Duodenal mucosa (tissue), 2 donors: ENCODE measurements at regions not wholly inside any gene's neighbourhood (a gene's known extent, or its start where the extent isn't known, plus 50 kb on each side); places are given as distances from the start of the nearest gene placed in this dataset.

Experiments
- H3K27ac ChIP-seq: one replicate; pipeline ENCODE4 v1.7.0; 2013; ENCODE audit warnings: low read depth, low read length
- H3K27me3 ChIP-seq, 2 donors: one replicate each; pipeline ENCODE4 v1.7.0; 2013; ENCODE audit warnings: low read length in 2 of 2, control low read depth in 1 of 2; ENCODE audit not compliant: insufficient read depth in 2 of 2, control insufficient read depth in 1 of 2
- H3K36me3 ChIP-seq, 2 donors: one replicate each; pipeline ENCODE4 v1.7.0; 2013; ENCODE audit warnings: low read length in 2 of 2, control low read depth in 1 of 2; ENCODE audit not compliant: insufficient read depth in 2 of 2, control insufficient read depth in 1 of 2
- H3K4me1 ChIP-seq, 2 donors: one replicate each; pipeline ENCODE4 v1.7.0; 2013; ENCODE audit warnings: low read length in 2 of 2, control low read depth in 1 of 2; ENCODE audit not compliant: insufficient read depth in 2 of 2, control insufficient read depth in 1 of 2
- H3K4me3 ChIP-seq, 2 donors: one replicate each; pipeline ENCODE4 v1.7.0; 2013; ENCODE audit warnings: low read length in 2 of 2, low read depth in 1 of 2
- H3K9ac ChIP-seq, 2 donors: one replicate each; pipeline ENCODE4 v1.7.0; 2013; ENCODE audit warnings: low read length in 2 of 2, low read depth in 1 of 2
- H3K9me3 ChIP-seq, 2 donors: one replicate each; pipeline ENCODE4 v1.7.0; 2013; ENCODE audit warnings: low read length in 2 of 2, control low read depth in 1 of 2; ENCODE audit not compliant: control insufficient read depth in 1 of 2

DNA sequence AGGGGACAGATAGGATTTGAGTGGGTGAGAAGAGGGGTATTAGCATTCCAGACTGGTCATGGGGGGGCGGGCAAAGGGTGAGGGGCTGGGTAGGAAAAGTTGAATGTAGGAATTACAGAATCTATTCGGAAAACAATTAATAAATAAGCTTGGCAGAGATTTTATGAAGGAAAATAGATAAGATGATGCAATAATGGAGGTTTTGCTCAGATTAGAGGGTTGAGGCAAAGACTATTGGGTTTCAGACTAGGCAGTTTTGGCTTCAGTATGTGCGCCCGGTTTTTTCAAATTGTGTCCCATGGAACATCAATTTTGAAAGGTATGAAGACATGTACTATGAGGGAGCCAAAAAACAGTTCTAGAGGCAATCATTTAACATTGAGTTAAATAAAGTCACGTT lies 410.6 kb downstream of the SPRY1 start:
- Histone ChIP-seq H3K36me3 (no peaks in the 10 kb centered on the region), H3K9ac (no peak overlapping the region), H3K4me3 (no peak overlapping the region), H3K9me3 (no peaks in the 10 kb centered on the region), H3K27ac (no peak overlapping the region), H3K27me3 (no peaks in the 10 kb centered on the region), H3K4me1 (peaks cover 0 to 14% of the 10 kb centered on the region in 2 donors)

DNA sequence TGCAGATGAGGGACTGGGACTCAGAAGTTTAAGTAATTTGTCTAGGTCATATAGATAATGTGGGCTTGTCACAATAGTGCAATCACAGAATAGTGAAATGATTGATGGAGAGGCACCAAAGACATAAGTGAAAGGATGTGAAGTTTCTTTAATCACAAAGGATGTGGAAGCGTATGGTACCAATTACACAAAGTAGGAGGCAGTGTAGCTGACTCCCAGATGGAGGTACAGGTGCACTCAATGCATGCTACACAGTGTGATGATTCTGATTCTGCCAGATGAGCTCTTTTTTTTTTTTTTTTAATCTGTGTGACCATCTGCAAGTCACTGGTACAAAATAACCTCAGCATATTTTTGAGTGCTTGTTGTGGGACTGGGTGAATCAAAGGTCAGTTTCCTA lies 411.3 kb downstream of the SPRY1 start:
- Histone ChIP-seq H3K4me1 (peaks cover 0 to 14% of the 10 kb centered on the region in 2 donors), H3K9me3 (no peaks in the 10 kb centered on the region), H3K36me3 (no peaks in the 10 kb centered on the region), H3K9ac (no peak overlapping the region), H3K27ac (no peak overlapping the region), H3K27me3 (no peaks in the 10 kb centered on the region), H3K4me3 (no peak overlapping the region)

DNA sequence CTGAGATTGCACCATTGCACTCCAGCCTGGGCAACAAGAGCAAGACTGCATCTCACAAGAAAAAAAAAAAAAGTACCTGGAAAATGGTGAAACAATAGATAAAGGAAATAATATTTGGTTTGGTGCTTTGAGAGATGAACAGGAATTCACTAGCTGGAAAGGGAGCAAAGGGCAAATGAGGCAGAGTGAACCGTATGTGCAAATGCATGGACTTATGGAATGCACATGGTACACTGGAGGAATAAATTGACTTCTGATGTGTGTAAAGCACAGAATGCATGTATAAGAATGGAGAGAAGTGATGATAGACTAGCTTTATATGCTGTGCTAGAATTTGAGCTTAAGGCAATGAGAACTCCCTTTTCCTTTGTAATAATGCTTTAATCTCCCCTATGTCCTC lies 413.3 kb downstream of the SPRY1 start:
- Histone ChIP-seq H3K9ac (no peak overlapping the region), H3K4me1 (no peaks in the 10 kb centered on the region), H3K27ac (no peak overlapping the region), H3K36me3 (no peaks in the 10 kb centered on the region), H3K27me3 (no peaks in the 10 kb centered on the region), H3K9me3 (no peaks in the 10 kb centered on the region), H3K4me3 (no peak overlapping the region)

DNA sequence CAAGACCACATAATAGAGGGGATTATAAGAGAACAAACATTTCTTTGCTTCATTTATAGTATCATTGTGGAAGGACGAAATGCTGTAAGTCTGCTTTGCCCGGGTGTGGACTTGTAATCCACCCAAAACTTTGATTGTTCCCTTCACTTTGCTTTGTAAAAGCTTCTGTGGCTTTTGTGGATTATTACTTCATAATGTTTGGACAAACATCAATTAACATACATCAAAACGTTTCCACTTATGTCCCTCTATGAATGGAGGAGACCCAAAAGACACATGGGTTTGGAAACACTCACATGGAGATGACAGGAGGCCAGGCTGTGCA lies 415.4 kb downstream of the SPRY1 start:
- Histone ChIP-seq H3K9ac (no peak overlapping the region), H3K36me3 (no peaks in the 10 kb centered on the region), H3K4me3 (peak overlapping the region in 1 of 2 donors; percentile 41), H3K27ac (no peak overlapping the region), H3K27me3 (no peaks in the 10 kb centered on the region), H3K4me1 (no peaks in the 10 kb centered on the region), H3K9me3 (no peaks in the 10 kb centered on the region)

DNA sequence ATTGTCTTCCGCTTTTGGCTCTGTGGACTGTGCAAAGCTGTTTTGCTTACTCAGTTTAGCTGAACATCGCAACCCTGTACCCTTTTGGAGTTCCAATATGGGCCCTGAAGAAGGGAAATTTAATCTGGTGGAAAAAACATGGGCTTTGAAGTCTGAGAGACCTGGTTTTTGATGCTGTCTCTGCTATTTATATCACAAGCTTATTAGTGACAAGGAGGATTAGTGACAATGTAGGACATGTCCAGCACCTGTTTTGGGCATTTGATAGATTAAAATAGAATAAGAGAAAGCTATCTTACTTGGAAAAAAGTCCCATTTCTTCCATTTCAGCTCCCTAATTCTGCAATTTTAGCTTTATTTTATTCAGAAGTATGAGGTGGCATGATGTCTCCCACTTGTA lies 417.3 kb downstream of the SPRY1 start:
- H3K27ac ChIP-seq = no peak overlapping the region
- H3K27me3 ChIP-seq = no peaks in the 10 kb centered on the region
- H3K9ac ChIP-seq = no peak overlapping the region
- H3K9me3 ChIP-seq = no peaks in the 10 kb centered on the region
- no peaks in the 10 kb centered on the region for H3K4me1 ChIP-seq
- H3K36me3 ChIP-seq = no peaks in the 10 kb centered on the region
- no peak overlapping the region for H3K4me3 ChIP-seq

DNA sequence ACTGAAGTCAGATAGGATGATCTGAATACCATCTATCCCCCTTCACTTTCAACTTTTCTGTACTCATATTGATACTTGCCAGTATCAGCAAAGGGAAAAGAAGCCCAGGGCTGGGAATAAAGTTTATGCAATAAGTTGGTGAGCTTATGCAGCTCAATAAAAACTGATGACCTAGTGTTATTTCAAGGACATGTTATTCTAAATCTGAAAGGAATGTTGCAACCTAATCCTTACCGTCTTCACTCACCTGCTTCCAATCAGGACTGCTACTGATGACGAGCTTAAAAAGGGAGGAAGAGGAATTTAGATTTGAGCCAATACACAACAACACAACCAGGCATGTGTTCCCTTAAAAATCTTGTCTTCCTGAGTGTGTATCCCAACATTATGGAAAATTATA lies 419.9 kb downstream of the SPRY1 start:
- Histone ChIP-seq H3K9ac (no peak overlapping the region), H3K4me1 (no peaks in the 10 kb centered on the region), H3K27ac (no peak overlapping the region), H3K9me3 (no peaks in the 10 kb centered on the region), H3K36me3 (no peaks in the 10 kb centered on the region), H3K27me3 (no peaks in the 10 kb centered on the region), H3K4me3 (no peak overlapping the region)

DNA sequence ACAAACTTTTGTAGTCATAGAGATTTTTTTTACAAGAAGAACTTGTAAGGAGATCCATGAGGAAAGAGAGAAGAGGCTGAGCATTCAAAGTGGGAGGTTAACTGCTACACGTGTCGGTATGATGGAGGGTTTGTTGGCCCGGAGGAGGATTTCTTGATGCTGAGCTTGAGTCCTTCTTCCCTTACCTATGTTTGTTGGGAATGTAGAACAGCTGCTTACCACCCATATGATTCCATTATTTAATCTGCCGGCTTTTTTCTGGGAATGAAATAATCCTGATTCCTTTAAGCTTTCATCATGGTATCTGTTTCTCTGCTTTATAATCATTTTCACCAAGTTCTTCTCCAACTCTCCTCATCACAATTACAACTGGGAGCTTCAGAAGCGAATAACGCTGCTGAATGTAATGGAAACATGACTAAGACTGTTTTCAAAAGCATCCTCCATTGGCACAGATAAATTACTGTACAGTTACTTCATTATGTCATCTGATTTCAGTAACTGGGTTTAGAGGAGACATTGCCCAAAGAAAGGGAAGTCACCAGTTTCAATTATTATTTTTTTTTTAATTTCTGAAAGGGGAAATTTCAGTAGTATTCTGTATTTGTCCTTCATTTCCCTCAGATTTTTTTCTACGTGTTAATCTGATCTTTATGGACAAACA lies 420.6 kb downstream of the SPRY1 start:
- Histone ChIP-seq H3K27me3 (no peaks in the 10 kb centered on the region), H3K36me3 (no peaks in the 10 kb centered on the region), H3K4me3 (no peak overlapping the region), H3K4me1 (no peaks in the 10 kb centered on the region), H3K9ac (no peak overlapping the region), H3K9me3 (no peaks in the 10 kb centered on the region), H3K27ac (no peak overlapping the region)

DNA sequence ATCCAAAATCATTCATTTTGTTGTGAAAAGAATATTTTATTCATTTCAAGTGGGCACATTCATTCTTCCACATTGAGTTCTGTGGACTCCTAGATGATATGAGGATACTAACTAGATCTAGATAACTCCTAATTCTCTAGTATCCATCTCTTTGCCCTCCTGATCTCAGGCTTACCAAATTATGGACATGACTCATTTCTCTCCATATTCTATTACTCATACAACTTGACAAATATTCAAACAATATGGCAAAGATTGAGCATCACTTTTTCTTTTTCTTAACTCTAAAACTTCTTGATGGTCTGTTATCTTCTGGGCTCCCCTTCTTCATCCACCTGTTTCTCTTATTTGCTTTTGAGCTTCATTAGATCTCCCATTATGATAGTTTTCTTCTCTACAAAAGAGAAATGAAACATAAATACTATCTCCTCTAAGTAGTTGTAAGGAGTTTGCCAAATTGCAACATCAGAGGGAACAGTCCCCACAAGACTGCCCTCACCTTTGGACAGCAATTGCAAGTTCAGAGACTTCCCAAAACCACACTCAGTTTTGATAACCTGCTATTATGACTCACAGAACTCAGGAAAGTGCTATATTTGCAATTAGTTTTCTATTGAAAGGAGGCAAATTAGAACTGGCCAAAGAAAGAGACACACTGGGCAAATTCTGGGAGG lies 422.9 kb downstream of the SPRY1 start:
- Histone ChIP-seq H3K4me1 (no peaks in the 10 kb centered on the region), H3K4me3 (no peak overlapping the region), H3K36me3 (no peaks in the 10 kb centered on the region), H3K9me3 (no peaks in the 10 kb centered on the region), H3K27me3 (no peaks in the 10 kb centered on the region), H3K27ac (no peak overlapping the region), H3K9ac (no peak overlapping the region)

DNA sequence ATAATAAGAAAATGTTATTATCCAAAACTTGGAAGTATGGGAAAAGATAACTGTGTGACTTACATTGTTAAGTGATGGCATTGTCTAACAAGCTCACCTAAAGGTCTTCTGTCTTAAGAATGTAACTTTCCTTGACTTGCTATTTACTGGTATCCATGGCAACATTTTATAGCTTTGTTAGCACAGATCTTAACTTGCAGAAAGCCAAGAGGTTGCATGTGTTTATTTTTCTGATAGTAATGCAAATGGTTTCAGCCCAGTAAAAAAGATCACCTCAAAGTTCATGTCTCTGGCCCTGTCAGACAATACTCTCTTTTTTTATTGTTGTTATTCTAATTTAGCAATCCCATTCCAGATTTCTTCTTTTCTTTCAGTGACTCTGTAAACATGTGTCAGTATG lies 425.3 kb downstream of the SPRY1 start:
- no peak overlapping the region for H3K27ac ChIP-seq
- H3K9me3 ChIP-seq = no peaks in the 10 kb centered on the region
- H3K36me3 ChIP-seq = no peaks in the 10 kb centered on the region
- no peak overlapping the region for H3K4me3 ChIP-seq
- H3K4me1 ChIP-seq = no peaks in the 10 kb centered on the region
- H3K27me3 ChIP-seq = no peaks in the 10 kb centered on the region
- no peak overlapping the region for H3K9ac ChIP-seq

DNA sequence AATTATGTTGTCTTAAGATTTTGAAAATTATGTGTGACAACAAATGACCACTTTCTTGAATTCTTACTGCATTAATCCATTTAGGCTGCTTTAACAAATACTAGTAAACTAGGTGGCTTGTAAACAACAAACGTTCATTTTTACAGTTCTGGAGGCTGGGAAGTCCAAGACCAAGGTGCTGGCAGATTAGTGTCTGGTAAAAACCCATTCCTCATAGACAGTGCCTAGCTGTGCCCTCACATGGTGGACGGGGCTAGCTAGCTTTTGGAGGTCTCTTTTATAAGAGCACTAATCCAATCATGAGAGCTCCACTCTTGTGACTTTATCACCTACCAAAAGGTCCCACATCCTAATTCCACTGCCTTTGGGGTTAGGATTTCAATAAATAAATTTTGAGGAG lies 425.8 kb downstream of the SPRY1 start:
- H3K36me3 ChIP-seq = no peaks in the 10 kb centered on the region
- no peaks in the 10 kb centered on the region for H3K4me1 ChIP-seq
- H3K4me3 ChIP-seq = no peak overlapping the region
- H3K9ac ChIP-seq = no peak overlapping the region
- no peak overlapping the region for H3K27ac ChIP-seq
- H3K9me3 ChIP-seq = no peaks in the 10 kb centered on the region
- H3K27me3 ChIP-seq = no peaks in the 10 kb centered on the region
